Endothelial cell of umbilical vein (primary cell): ENCODE measurements at regions not wholly inside any gene's neighbourhood (a gene's known extent, or its start where the extent isn't known, plus 50 kb on each side); places are given as distances from the start of the nearest gene placed in this dataset.

Experiments
- EZH2 ChIP-seq: IDR thresholded peaks from 2 replicates; pipeline ENCODE4 v1.6.1; 2012; ENCODE audit warnings: borderline replicate concordance, low read depth, mild to moderate bottlenecking, moderate library complexity, low read length, inconsistent platforms; ENCODE audit not compliant: severe bottlenecking
- JUN ChIP-seq: IDR thresholded peaks from 2 replicates; pipeline ENCODE4 v1.6.1; 2011; ENCODE audit warnings: borderline replicate concordance, low read depth; ENCODE audit not compliant: insufficient read length, insufficient read depth
- TF ChIP-seq, protein P1 (sequence below), 2 donors: IDR thresholded peaks; 1 replicate in 1 of 2; 2 replicates in 1 of 2; pipeline ENCODE4 v1.5.1; 2011; ENCODE audit warnings: low read length in 2 of 2, mild to moderate bottlenecking in 2 of 2, moderate library complexity in 2 of 2, control low read depth in 1 of 2, inconsistent platforms in 1 of 2, low read depth in 1 of 2; ENCODE audit not compliant: insufficient read depth in 1 of 2; ENCODE audit errors: extremely low read depth in 1 of 2

DNA sequence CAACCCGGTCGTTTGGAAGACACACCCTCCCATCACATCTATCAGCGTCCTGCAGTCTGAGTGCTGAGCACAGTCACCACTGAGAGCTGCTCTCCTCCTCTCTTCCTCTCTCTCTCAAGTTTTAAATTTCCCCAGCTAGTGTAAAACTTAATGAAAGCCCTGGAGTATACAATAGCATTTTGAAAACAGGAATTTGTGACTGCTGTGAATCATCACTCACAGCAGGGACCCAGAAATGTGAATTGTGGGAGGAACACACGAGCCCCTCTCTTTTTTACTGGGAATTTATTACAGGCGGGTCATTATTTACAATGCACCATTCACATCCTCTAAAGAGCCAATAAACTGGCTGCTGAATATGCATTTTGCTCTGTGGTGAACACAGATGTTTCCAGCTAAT lies 185.0 kb upstream of the SMIM21 start:
- TF ChIP-seq JUN (no peak), EZH2 (no peak)
- TF ChIP-seq, protein P1, sequence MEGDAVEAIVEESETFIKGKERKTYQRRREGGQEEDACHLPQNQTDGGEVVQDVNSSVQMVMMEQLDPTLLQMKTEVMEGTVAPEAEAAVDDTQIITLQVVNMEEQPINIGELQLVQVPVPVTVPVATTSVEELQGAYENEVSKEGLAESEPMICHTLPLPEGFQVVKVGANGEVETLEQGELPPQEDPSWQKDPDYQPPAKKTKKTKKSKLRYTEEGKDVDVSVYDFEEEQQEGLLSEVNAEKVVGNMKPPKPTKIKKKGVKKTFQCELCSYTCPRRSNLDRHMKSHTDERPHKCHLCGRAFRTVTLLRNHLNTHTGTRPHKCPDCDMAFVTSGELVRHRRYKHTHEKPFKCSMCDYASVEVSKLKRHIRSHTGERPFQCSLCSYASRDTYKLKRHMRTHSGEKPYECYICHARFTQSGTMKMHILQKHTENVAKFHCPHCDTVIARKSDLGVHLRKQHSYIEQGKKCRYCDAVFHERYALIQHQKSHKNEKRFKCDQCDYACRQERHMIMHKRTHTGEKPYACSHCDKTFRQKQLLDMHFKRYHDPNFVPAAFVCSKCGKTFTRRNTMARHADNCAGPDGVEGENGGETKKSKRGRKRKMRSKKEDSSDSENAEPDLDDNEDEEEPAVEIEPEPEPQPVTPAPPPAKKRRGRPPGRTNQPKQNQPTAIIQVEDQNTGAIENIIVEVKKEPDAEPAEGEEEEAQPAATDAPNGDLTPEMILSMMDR (IDR thresholded peaks at IDR 0.05; ENCODE audit: extremely low read depth in 1 of 2, insufficient read depth in 1 of 2, low read depth in 1 of 2, low read length in 2 of 2), result no peak
